GM19324 (cell line): ENCODE measurements at regions not wholly inside any gene's neighbourhood (a gene's known extent, or its start where the extent isn't known, plus 50 kb on each side); places are given as distances from the start of the nearest gene placed in this dataset.

ENCODE experiments used
- ATAC-seq: cut with Tn5 transposase; IDR thresholded peaks from one replicate; pipeline ENCODE4 v1.9.1; 2021; ENCODE audit warnings: mild to moderate bottlenecking, moderate library complexity; ENCODE audit not compliant: unreplicated experiment, low FRiP score

- no peak for ATAC-seq
Observed at GRCh38 chr4:100970414-100970813, 376.9 kb downstream of the PPP3CA start.

DNA sequence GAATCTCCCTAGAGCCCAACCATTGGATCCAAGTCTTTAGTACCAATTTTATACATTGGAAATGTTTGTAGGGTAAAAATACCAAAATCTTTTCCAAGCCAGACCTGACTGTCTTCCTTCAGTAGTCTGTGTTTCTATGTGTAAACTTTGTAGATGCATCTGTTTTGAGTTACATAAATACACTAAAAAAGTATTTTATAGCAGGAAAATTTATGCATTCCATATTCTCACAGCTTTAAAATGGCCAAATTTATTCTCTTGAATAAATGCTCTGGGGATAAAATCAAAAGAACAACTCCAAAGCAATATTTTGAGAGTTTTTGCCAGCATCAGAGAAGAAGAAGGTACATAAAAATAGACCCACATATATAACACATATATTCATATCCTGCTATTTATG lies 377.4 kb downstream of the PPP3CA start:
- ATAC-seq = no peak

DNA sequence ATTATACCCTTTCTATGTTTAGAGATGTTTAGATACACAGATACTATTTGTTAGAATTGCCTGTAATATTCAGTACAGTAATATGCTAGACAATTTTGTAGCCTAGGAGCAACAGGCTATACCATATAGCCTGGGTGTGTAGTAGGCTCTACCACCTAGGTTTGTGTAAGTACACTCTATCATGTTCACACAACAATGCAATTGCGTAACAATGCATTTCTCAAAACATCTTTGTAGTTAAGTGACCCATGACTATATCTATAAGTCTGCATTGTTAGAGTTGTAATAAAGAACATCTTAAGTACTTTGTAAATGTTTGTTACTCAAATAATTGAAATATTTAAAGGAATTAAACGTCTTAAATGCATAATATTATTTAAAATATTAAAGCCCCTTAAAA lies 379.3 kb downstream of the PPP3CA start:
- ATAC-seq = no peak

GRCh38 chr4:100963627-100964026 lies 383.7 kb downstream of the PPP3CA start:
- ATAC-seq = no peak

GRCh38 chr4:100962698-100963097 lies 384.6 kb downstream of the PPP3CA start:
- no peak for ATAC-seq

DNA sequence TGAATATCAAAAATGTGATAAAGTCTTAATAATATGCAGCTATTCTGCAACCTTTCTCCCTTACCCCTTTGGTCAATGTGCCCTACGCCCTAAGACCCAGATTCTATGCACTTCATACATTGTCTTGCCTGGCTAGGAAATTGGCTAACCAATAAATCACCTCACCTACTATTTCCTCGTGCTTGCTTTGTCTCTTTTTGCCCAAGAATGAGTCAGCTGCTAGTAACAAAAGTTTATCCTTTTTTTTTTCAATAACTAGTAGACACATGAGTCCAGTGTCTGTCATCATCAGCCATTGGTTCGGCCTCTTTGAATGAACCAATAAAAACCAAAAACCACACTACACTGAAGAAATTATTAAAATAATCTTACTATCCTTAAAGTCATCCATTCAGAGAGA lies 387.1 kb downstream of the PPP3CA start:
- no peak for ATAC-seq

- no peak for ATAC-seq
Observed at GRCh38 chr4:100954046-100954445, 393.3 kb downstream of the PPP3CA start.

GRCh38 chr4:100953616-100954015 lies 393.7 kb downstream of the PPP3CA start:
- no peak for ATAC-seq

GRCh38 chr4:100952590-100952989 lies 394.7 kb downstream of the PPP3CA start:
- no peak for ATAC-seq

- ATAC-seq = no peak
Observed at GRCh38 chr4:100949350-100949935, 397.9 kb downstream of the PPP3CA start.

GRCh38 chr4:100948911-100949310 lies 398.4 kb downstream of the PPP3CA start:
- ATAC-seq = no peak

DNA sequence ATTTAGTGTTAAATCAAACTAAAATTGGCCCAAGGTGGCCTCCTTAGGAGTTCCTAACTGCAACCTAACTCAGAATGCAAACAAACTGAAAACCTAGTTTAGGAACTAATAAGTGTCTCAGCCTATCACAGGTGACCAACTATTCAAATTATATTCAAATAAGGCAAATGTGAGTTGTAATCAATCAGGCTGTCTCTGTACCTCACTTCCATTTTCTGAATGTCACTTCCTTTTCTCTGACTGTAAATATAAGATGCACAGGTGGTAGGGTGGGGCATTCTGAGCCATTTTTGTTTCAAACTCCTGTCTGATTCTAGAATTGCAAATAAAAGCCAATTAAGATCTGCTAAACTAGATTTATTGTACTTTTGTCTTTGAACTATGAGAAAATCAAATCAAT lies 401.5 kb downstream of the PPP3CA start:
- ATAC-seq = no peak

DNA sequence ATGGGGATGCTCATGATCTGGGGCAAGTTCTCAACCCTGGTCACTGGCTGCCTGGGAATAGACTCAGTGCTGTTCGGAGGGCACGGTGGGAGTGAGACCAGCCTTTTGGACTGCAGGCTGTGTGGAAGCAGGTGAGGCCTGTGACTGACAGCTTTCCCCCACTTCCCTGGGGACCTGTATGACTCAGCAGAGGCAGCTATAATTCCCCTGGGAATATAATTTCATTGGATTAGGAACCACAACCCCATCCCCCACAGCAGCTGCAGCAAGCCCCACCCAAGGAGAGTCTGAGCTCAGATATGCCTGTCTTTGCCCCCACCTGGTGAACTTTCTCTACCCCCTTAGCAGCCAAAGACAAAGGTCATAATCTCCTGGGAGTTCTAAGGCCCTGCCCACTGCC lies 408.6 kb downstream of the PPP3CA start:
- no peak for ATAC-seq

GRCh38 chr4:100936661-100937375 lies 410.5 kb downstream of the PPP3CA start:
- no peak for ATAC-seq

GRCh38 chr4:100935090-100935489 lies 412.2 kb downstream of the PPP3CA start:
- no peak for ATAC-seq

DNA sequence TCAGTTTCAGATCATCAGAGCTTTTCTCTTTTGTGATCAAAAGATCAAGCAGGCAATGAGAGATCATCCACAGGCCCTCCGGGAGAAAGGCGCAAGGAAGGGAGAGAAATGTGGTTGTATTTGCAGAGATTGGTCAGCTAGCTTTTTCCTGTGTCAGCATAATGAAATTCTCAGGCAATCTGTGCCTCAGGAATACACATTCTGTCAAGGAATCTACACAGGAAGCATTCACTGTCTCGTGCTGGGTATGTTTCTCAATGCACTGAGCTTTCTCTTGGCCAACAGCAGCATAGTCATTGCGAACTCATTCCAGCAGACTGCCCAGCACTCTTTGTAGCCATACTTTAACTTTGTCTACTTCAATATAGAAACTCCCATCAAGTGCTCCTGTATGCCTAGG lies 413.7 kb downstream of the PPP3CA start:
- ATAC-seq = no peak

DNA sequence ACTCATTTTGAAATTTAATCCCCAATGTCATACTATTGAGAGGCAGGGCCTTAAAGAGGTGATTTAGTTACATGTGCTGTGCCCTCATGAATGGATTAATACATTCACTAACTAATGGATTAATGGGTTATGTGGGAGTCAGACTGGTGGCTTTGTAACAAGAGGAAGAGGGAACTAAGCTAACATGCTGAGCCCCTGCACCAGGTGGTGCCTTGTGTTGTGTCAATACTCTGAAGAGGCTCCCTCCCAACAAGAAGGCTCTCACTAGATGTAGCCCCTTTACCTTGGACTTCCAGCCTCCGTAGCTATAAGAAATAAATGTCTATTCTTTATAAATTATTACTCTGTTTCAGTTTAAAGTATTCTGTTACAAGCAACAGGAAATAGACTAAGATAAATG lies 411.9 kb upstream of the EMCN start:
- no peak for ATAC-seq

- no peak for ATAC-seq
Observed at GRCh38 chr4:100929135-100929534, 411.3 kb upstream of the EMCN start.

GRCh38 chr4:100926039-100926717 lies 408.4 kb upstream of the EMCN start:
- ATAC-seq = no peak

- no peak for ATAC-seq
Observed at GRCh38 chr4:100913685-100914084, 395.9 kb upstream of the EMCN start.

DNA sequence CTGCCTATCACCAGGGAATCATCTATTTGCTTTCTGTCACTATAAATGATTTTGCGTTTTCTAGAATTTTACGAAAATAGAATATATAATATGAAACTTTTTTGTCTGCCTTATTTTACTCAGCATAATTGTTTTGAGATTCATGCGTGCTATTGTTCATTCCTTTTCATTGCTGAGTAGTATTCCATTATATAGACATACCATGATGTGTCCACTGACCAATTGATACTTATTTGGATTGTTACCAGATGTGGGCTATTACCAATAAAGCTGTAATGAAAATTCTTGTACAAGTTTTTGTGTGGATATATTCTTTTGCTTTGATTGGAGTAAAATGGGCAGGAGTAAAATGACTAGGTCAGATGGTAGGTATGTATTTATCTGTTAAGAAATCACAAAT lies 390.7 kb upstream of the EMCN start:
- ATAC-seq = no peak
